A549 (cell line): ENCODE measurements at regions not wholly inside any gene's neighbourhood (a gene's known extent, or its start where the extent isn't known, plus 50 kb on each side); places are given as distances from the start of the nearest gene placed in this dataset.

Source experiments
- EP300 ChIP-seq, 2 experiments: fragments of >200 bp; sonication (Bioruptor Twin); formaldehyde crosslinking; IDR thresholded peaks; 2 replicates in 1 of 2; 3 replicates in 1 of 2; pipeline ENCODE4 v1.6.1; 2016 to 2017
- JUNB ChIP-seq: fragments of >200 bp; sonication (Bioruptor Twin); formaldehyde crosslinking; IDR thresholded peaks from 2 replicates; pipeline ENCODE4 v1.6.1; 2016
- KDM5A ChIP-seq: fragments of 200-600 bp; sonication (generic); IDR thresholded peaks from 2 replicates; pipeline ENCODE4 v1.6.1; 2016; ENCODE audit warnings: antibody characterized with exemption, mild to moderate bottlenecking
- MYC ChIP-seq: IDR thresholded peaks from 2 replicates; pipeline ENCODE4 v1.6.1; 2012; ENCODE audit warnings: mild to moderate bottlenecking, inconsistent platforms, low read length, improper control_type of control experiment, borderline replicate concordance
- NR3C1 ChIP-seq: fragments of >200 bp; sonication (Bioruptor Twin); formaldehyde crosslinking; IDR thresholded peaks from 3 replicates; pipeline ENCODE4 v1.6.1; 2017
- POLR2A ChIP-seq: IDR thresholded peaks from 2 replicates; pipeline ENCODE4 v1.6.1; 2012; ENCODE audit warnings: mild to moderate bottlenecking, low read length
- RCOR1 ChIP-seq: fragments of 150-350 bp; IDR thresholded peaks from 2 replicates; pipeline ENCODE4 v1.6.1; 2014; ENCODE audit warnings: antibody characterized with exemption, low read length, low read depth
- REST ChIP-seq: fragments of 200-600 bp; sonication (generic); IDR thresholded peaks from 2 replicates; pipeline ENCODE4 v1.6.1; 2016; ENCODE audit warnings: antibody characterized with exemption, mild to moderate bottlenecking, moderate library complexity
- SMC3 ChIP-seq: fragments of >200 bp; sonication (Bioruptor Twin); formaldehyde crosslinking; IDR thresholded peaks from 3 replicates; pipeline ENCODE4 v1.6.1; 2018; ENCODE audit warnings: inconsistent platforms
- SREBF2 ChIP-seq: fragments of 450-650 bp; IDR thresholded peaks from 2 replicates; pipeline ENCODE4 v1.6.1; 2014; ENCODE audit warnings: mild to moderate bottlenecking, moderate library complexity

GRCh38 chr18:41262688-41263087 lies 692.3 kb upstream of the PIK3C3 start:
- TF ChIP-seq REST (no peak), SREBF2 (no peak), EP300 (IDR thresholded peaks at IDR 0.05) (no peak), JUNB (no peak), MYC (no peak), KDM5A (no peak), RCOR1 (no peak), POLR2A (no peak), NR3C1 (no peak), SMC3 (no peak)
